ENCODE measurements at regions not wholly inside any gene's neighbourhood (a gene's known extent, or its start where the extent isn't known, plus 50 kb on each side); places are given as distances from the start of the nearest gene placed in this dataset.

DNA sequence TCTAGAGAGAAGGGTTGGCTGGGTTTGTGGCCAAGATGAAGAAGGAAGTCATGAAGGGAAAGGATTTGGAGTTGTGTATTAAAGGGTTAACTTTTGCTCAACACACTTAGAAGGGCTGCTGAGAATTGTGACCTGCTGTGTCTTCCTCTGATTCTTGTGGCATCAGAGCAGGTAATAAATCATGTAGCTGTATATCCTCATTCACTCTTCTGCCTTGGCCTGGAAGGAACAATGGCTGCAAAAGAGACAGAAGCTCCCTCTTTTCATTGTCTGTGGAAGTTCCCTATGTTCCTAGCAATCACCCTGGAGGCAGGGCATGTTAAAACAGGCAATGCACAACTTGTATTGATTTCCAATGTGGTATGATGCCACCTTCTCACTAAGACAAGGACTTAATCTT is 159.1 kb downstream of the LRRC70 start:
- no peak overlapping the region for H3K4me3 ChIP-seq (ENCODE audit: low read length)
- TF ChIP-seq, protein P1, sequence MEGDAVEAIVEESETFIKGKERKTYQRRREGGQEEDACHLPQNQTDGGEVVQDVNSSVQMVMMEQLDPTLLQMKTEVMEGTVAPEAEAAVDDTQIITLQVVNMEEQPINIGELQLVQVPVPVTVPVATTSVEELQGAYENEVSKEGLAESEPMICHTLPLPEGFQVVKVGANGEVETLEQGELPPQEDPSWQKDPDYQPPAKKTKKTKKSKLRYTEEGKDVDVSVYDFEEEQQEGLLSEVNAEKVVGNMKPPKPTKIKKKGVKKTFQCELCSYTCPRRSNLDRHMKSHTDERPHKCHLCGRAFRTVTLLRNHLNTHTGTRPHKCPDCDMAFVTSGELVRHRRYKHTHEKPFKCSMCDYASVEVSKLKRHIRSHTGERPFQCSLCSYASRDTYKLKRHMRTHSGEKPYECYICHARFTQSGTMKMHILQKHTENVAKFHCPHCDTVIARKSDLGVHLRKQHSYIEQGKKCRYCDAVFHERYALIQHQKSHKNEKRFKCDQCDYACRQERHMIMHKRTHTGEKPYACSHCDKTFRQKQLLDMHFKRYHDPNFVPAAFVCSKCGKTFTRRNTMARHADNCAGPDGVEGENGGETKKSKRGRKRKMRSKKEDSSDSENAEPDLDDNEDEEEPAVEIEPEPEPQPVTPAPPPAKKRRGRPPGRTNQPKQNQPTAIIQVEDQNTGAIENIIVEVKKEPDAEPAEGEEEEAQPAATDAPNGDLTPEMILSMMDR (conservative IDR thresholded peaks at IDR 0.05; ENCODE audit: low read length): no peak
- no peak for DNase-seq (ENCODE audit: low read depth)

DNA sequence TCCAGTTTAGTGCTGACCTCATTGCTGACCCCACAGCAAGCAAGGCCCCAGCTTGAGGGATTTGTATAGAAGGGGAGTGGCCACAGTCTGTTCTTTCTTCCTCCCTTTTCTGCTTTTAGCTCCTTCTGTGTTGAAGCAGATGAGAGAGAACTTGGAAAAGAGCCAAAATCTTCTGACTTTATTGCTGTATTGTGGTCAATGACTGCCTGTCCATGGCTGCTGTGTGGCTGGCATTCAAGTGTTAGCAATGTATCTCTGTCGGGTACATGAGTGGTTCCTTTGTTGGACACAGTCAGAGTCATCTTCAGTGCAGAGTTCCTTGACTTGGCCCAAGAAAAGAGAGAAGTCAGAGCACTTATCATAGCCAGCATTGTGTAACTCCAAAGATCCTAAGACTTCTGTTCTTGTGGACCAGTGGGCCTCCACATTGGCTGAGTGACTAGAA is 154.1 kb downstream of the LRRC70 start:
- DNase-seq (ENCODE audit: low read depth): no peak
- no peak overlapping the region for H3K4me3 ChIP-seq (ENCODE audit: low read length)
- TF ChIP-seq, protein P1 (conservative IDR thresholded peaks at IDR 0.05; ENCODE audit: low read length): no peak

DNA sequence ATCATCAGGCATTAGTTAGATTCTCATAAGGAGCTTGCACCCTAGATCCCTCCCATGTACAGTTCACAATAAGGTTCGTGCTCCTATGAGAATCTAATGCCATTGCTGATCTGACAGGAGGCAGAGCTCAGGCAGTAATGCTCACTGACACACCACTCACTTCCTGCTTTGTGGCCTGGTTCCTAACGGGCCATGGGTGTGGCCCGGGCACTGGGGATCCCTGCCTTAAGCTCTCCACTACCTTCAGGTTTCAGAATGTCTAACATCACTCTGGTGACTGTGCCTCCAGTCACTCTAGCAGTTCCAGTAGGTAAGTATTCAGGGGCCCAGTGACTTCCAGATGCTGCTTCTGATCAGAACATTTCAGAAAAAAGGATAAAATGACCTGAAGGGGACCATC is 152.4 kb downstream of the LRRC70 start:
- TF ChIP-seq, protein P1 (conservative IDR thresholded peaks at IDR 0.05; ENCODE audit: low read length): no peak
- no peak overlapping the region for H3K4me3 ChIP-seq (ENCODE audit: low read length)
- no peak for DNase-seq (ENCODE audit: low read depth)

DNA sequence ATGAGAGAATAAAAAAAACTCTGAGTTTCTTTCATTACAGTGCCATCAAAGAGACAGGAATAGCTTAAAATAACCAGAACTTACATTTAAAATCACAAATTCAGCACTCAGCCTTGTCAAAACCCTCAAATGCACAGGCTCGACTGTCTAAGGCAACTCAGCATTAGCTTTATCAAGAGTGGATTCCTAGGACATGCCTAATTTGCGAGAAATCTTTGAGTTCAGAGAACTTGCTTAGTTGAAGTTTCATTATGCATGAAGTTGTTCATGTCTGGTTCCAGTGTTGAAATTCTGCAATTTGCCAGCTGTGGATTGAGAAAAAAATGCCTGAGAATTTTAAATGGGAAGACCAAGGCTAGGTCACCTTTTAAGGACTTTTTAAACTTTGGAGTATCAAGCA is 151.1 kb downstream of the LRRC70 start:
- no peak for DNase-seq (ENCODE audit: low read depth)
- H3K4me3 ChIP-seq (ENCODE audit: low read length): no peak overlapping the region
- TF ChIP-seq, protein P1 (conservative IDR thresholded peaks at IDR 0.05; ENCODE audit: low read length): no peak

DNA sequence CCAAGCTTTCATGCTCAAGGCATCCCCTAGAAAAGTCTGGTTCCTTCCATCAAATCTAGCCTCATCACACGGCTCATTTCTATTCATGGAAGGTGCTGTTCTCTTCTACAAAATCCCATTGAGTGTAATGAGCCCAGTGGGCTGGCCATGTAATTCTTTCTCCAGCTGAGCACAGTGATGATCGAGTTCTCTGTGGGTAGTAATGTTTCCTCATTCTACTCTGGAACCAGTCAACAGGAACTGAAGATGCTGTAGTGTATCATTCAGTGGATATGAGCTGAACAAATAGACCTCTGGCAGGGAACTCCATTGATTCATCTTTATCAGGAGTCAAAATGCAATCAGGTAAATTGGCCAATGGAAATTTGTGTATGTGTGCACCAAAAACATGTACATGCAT is 149.2 kb downstream of the LRRC70 start:
- TF ChIP-seq, protein P1 (conservative IDR thresholded peaks at IDR 0.05; ENCODE audit: low read length): no peak
- H3K4me3 ChIP-seq (ENCODE audit: low read length): no peak overlapping the region
- no peak for DNase-seq (ENCODE audit: low read depth)

DNA sequence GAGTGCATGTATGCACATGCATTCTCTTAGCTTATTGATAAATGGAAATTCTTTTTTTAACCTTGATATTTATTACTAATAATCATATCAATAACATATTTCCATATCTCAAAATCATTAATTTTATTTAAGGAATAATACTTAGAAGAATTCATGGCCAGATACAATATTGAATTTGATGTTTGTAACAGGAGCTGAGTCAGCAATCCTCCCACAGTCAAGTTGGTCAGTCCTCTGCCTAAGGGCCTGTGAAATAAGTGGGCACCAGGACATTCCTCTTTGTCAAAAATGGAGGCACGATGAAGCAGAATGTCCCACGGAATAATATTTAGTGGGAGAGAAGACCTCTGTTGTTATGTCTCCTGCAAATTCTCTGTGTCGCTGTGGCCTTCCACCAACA is 148.6 kb downstream of the LRRC70 start:
- DNase-seq (ENCODE audit: low read depth): no peak
- TF ChIP-seq, protein P1 (conservative IDR thresholded peaks at IDR 0.05; ENCODE audit: low read length): no peak
- H3K4me3 ChIP-seq (ENCODE audit: low read length): no peak overlapping the region

DNA sequence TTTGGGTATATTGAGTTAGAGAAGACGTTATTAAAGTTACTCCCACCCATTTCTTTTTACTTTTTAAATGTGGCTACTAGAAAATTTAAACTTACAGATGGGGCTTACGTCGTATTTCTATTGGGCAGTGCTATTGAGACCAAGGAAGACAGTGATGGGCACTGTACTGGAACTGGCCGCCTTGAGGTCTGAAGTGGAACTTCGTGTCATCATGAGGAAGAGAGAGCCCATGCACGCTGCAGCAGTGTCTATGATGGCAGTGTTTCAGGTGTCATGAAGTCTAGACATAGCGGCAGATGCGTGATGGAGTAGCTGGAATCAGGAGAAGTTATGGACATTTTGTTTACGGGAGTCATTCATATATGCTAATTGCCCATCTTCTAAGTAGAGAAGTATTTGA is 143.7 kb downstream of the LRRC70 start:
- no peak overlapping the region for H3K4me3 ChIP-seq (ENCODE audit: low read length)
- TF ChIP-seq, protein P1 (conservative IDR thresholded peaks at IDR 0.05; ENCODE audit: low read length): no peak
- no peak for DNase-seq (ENCODE audit: low read depth)

Data from AG10803 (cell line).